ENCODE measurements at regions not wholly inside any gene's neighbourhood (a gene's known extent, or its start where the extent isn't known, plus 50 kb on each side); places are given as distances from the start of the nearest gene placed in this dataset.

DNA sequence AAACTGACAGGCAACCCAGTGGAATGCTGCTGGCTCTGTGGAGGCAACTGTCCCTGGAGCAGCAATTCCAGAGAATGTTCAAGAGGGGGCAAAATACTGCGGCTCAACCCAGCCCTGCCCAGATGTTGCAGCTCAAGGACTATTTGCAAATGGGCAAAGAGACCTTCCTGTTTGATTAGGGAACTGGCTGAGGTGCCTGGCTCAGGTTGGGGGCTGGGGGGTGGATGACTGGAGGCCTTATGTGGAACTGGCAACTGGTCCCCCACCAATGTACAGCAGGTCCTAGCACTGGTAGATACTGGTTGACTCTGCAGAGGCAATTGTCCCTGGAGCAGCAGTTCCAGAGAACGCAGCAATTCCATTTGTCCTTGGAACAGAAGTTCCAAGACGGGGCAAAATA, 302.5 kb downstream of the ZPLD1 start:
- ChIA-PET POLR2A (no interaction called here), CTCF (no interaction called here)

DNA sequence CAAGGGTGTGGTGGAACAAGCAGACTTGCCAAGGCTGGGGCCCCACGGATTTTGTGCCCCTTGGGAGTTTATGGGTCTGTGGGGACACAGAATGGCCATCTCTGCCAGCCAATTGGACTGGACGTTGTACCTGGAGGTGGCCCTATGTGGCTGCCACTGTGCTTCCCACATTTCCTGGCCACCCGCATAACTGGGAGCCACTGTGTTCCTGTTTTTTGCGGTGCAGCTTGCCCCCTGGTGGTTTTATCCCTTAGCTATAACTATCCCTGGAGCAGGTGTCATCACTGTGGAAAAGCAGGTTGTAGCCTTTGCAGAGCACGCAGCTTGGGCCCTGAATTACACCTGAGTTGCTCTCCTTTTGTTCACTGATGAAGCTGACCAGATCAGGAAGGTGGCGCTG, 306.3 kb downstream of the ZPLD1 start:
- CTCF ChIA-PET = interaction anchor here (0.7 kb wide), 1 partner anchor 17 kb away, joined by 3 read pairs; no protein-coding TSS in a partner anchor
- POLR2A ChIA-PET = no interaction called here

DNA sequence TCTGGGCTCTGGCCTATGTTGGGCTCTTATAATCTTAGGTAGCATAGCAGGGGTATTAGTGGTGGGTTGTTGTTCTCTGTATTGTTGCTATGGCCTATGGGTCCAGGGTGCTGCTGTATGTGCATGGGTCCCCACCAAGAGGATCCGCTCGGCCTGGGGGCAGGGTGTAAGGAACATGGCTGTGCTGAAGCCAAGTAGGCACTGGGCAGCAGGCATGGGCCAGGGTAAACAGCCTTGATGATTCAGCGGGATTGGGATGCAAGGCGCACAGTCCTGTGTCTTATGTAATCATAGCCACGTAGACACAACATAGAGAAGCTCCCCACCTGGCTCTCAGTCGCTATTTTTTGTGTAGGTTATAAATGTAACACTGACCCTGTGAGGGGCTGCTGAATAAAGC, 306.9 kb downstream of the ZPLD1 start:
- CTCF ChIA-PET = no interaction called here
- POLR2A ChIA-PET = no interaction called here

DNA sequence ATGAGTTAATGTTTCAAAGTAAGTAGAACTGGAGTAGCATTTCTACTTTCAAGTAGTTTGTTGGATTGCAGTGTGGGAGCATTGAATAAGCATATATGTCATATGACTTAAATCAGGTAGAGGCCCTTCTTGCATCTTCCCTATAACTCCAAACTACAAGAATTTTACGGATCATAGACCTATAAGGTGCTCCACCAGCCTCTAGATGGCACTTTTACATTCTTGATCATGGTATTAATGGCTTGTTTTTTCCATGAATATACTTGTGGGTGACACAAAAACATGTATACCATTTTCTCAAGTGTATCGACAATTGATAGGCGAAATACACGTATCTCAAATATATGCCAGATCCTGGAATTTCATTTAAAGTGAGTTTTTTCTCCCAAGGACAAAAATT, 311.1 kb downstream of the ZPLD1 start:
- ChIA-PET POLR2A (no interaction called here), CTCF (no interaction called here)

DNA sequence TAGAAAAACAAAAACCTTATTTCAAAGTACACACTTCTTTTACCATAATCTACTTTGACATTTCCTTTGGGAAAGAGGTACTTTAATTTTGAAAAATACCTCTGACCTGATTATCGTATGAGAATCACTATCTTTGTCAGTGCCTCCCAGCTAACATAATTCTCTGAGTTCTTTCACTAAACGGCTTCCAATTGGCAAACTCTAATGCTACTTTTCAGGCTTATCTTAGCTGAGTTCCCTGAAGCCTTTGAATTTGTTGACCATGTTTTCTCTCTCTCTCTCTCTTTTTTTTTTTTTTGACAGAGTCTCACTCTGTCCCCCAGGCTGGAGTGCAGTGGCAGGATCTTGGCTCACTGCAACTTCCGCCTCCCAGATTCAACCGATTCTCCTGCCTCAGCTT, 312.8 kb downstream of the ZPLD1 start:
- ChIA-PET CTCF (no interaction called here), POLR2A (no interaction called here)

DNA sequence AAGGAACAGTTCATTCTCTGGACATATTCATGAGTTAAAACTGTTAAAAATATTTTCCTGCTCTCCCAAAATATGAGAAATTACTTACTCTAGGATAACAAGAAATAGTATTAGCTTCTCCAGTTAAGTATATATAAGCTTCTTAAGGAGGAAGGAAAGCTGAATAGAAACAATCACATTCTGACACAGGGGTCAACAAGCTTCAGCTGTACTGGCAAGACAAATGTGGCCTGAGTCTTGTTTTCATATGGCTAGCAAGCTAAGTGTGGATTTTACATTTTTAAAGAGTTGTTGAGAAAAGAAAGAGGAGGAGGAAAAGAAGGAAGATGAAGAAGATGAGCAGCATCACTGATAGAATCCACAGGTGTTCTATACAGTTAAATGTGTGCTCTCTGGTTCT, 313.8 kb downstream of the ZPLD1 start:
- ChIA-PET CTCF (no interaction called here), POLR2A (no interaction called here)

DNA sequence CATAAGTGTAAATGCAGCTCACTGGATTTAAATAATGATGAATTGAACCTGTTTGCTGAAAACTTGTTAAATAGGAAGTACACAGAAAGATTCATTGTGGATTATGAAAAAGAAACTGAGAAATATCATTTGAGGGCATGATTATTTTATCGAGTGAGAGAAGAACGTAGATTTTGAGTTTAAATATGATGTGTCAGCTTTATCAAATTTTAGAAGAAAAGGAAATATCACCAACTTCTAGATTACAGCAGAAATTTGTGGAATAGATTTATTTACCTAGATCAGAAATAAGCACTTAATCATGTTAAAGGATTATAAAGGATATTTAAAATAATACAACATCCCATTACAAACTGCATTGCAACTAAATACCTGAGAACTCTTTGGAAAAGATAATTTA, 315.5 kb downstream of the ZPLD1 start:
- ChIA-PET POLR2A (no interaction called here), CTCF (no interaction called here)

DNA sequence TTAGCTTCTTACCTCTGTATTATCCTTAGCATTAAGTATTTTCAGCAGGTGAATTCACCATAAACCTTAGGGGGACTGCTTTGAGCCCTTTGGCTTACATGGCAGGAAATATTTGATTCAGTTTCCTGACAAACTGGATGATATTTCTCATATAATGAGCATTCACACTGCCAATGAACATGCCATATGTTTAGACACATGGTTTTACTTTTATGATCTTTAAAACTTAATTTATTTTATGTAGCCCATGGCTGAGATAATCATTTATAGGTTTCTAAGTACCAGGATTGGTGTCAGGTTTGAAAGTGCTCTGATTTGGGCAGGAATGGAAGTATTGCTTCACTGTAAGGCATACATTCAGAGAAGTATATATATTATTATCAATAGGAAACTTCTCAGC, 319.1 kb downstream of the ZPLD1 start:
- CTCF ChIA-PET = interaction anchor here (0.7 kb wide), 1 partner anchor 494 kb away, joined by 3 read pairs; no protein-coding TSS in a partner anchor
- POLR2A ChIA-PET = no interaction called here

DNA sequence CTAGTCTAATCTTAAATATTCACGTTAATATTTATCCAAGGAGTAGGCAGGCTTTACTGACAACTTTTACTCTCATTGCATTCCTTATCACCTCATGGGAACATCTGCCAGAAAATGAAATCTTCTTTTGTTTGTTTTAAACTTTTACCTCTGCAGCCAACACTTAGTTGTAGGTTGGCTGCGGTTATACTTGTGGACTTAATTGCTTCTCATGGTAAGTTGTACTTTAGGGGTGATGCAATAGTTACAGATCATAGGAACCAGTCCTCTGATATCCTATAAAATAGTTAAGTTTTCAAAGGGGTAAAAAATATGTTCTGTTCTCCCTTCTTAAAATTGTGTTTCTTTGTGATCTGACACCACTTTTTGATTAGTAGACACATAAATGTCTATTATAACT, 321.9 kb downstream of the ZPLD1 start:
- POLR2A ChIA-PET = no interaction called here
- CTCF ChIA-PET = no interaction called here

DNA sequence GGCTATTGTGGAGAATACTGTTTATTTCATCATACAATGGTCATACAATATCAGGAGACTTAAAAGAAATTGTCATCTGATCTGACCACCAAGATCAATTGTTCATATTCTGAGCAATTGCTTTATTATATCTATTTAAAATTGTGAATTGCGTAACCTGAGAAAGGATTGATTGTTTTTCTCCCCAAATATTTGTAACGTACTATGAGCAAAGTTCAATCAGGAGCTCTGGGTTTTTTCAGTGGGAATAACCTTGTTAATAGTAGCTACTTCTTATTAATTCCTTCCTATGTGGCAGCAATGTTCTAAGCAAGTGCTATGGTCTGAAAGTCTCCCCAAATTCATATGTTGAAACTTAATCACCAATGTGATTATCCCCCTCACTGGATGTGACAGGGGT, 323.1 kb downstream of the ZPLD1 start:
- ChIA-PET POLR2A (no interaction called here), CTCF (interaction anchor here (1.1 kb wide), 1 partner anchor 17 kb away, joined by 3 read pairs; no protein-coding TSS in a partner anchor)

DNA sequence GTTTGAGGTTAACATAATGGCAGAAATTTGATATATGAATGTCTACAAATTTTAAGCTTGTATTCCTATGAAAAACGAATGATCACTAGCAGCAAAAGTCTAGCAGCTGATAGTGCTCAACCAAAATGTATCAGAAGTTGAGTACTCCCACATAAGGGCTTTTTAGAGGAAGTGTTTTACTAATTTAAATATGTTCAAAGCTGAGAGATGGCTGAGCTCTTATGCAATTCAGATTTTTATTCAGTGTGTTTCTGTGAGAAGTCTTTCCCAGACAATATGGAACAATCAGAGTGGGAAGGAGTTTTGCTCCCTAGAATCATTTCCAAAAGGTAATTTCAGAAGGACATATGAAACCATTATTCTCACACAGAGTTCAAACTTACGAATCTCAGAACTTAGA, 327.0 kb downstream of the ZPLD1 start:
- CTCF ChIA-PET = no interaction called here

DNA sequence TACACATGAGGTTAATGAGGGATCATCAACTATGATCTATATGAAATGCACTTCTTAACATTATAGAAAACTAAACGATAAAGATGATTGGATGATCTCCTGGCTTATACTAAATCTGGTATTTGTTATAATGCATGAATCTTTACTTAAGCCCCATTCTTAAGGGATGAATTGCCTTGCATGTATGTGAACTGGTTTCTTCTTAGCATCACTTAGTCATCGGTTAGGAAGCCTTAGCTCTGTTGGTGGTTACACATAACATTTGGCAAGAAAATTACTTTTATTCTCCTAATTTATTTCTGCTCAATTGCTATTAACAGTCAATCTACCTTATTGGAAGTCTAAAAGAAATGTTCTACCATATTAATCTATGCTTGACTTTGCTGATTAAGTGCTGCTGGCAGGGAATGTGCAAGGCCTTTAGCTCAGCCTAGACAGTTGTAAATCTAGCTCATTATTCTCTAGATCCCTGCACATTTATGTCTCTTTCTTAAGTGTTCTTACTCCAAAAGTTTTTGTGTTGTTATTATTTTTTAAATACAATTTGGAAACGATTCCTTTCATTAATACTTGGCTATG, 356.0 kb downstream of the ZPLD1 start:
- CTCF ChIA-PET = interaction anchor here (1.1 kb wide), 1 partner anchor 13 kb away, joined by 3 read pairs; no protein-coding TSS in a partner anchor
- POLR2A ChIA-PET = no interaction called here

More for the DNA sequence above, 327.0 kb downstream of the ZPLD1 start:
- POLR2A ChIA-PET = no interaction called here

DNA sequence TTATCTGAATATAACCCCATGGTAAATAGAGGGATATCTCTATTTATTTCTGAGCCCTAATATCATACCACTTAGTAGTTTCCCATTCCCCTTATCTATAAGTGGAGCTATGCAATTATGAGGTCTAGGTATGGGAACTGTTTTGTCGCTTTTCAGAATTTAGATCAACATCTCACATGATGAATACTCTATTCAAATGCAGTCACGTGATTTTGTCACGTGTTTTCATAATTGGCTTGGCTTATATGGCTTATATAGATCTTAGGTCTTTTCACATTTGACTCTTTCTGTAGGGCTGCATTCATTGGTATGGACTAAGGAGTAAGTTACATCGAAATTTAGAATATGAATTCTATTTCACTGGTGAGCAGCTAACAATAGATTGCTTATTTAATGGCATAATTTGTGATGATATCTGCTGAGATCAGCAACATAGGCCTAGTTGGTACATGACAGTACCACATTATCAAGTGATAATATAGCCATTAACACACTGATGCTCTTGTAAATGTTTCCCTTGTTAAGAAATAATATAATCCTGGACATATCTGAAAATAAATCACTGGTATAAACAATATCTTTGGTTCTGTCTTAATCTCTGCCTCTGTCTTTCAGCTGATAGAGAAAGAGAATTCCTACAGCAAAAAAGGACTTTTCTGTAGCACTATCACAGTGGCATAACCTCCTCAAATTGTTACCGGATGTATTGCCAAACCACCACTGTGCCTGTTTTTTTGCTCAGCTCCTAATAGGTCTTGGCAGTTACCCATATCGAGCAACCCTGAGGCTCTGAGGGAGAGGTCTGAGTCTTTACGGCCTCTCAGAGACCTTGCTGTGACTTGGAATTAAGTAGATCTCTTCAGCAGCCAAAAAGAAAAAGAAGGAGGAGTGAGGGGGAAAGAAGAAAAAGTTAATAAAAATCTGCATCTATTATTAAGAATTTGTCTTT, 357.1 kb downstream of the ZPLD1 start:
- POLR2A ChIA-PET = no interaction called here
- CTCF ChIA-PET = interaction anchor here (1.1 kb wide), 1 partner anchor 12 kb away, joined by 3 read pairs; no protein-coding TSS in a partner anchor

DNA sequence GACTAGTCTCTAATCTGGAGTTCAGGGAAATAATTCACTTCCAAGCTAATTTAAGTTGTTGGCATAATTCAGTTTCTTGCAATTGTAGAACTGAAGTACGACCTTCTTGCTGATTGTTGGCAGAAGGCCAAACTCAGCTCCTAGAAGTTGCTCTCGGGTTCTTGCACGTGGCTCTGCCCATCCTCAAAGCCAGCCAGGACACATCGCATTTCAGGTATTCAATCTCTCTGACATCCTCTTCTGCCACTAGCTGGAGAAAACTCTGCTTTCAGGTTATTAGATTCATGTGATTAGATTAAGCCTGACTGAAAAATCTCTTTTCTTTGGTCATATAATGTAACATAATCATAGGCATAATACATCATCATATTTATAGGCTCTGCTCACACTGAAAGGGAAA, 362.0 kb downstream of the ZPLD1 start:
- CTCF ChIA-PET = no interaction called here
- POLR2A ChIA-PET = no interaction called here

DNA sequence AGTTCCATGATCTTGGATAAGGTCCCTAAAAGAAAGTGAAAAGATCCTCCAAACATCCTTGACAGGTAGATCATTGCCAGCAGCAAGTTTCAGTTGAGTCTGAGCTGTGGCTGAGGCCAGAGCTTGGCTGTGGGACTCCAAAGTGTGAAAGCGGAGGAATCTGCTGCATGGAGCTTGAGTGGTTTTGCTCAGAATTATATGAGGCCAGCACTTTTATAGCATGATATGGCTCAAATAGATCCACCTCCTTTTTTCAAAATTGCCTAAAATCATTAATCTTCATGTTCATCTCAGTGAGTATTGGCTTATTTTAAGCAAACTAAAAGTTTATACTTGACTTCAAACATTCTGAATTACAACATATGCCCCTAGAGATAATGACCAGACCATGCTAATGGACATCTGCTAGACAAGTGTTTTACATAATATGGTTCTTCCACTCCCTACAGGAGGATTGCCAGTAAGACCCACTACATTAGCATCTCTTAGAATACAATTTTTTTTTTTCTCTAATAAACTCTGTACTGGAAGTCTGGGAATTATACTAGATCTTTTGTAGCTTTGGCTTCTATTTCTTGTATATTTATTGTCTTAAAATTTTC, 368.1 kb downstream of the ZPLD1 start:
- ChIA-PET CTCF (no interaction called here), POLR2A (no interaction called here)

DNA sequence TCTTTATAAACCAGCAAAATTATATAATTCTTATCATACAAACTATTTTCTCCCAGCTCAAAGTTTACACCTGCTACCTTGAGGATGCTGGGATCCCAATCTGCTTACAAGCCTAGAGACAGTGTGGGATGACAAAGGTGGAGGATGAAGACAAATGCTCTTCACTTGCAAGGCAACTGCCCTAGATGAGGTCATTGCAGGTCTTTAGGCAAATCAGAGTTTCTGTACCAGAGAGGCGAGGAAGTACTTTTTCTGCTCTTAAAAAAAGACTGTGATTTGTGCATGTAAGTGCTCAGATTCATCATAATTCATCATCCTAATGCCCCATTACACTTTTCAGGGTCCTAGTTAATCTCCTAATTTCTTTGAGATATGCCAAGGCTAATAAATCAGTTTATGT, 376.1 kb downstream of the ZPLD1 start:
- ChIA-PET CTCF (no interaction called here), POLR2A (no interaction called here)

DNA sequence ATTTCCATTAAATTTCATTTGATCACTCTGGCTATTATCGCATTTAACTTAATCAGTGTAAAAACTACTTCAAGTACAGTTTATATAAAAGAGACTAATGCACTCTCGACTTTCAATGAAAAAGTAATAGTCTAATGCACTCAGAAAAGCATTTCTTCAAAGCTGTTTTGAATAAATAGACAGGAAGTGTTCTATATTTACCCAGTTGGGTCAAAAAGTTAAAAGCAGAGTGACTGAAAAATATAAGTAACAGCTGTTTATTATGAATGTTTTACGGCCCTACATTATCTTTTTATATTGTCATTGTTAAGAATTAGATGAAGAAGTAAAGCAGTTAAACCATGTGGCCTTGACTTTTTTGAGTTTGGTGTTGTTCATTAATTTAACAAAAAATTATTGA, 391.8 kb downstream of the ZPLD1 start:
- ChIA-PET CTCF (no interaction called here), POLR2A (no interaction called here)

DNA sequence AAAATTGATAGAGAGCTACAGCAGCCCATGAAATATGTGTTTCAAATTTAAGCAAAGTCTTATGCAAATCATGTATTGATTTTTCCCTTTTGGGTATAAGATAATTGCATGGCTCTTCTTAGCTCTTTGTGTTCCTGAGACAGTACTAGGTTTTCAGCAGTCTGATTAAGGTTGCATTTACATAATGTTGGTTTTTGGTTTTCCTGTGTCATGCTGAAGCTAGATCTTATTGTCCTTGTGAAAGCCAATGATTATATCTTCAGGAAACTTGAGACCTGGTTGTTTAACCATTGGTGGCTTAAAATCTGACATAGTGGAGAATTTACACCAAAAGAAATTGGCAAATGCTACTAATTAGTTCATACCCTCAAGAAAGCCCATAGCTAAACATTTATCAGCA, 392.6 kb downstream of the ZPLD1 start:
- ChIA-PET POLR2A (no interaction called here), CTCF (no interaction called here)

DNA sequence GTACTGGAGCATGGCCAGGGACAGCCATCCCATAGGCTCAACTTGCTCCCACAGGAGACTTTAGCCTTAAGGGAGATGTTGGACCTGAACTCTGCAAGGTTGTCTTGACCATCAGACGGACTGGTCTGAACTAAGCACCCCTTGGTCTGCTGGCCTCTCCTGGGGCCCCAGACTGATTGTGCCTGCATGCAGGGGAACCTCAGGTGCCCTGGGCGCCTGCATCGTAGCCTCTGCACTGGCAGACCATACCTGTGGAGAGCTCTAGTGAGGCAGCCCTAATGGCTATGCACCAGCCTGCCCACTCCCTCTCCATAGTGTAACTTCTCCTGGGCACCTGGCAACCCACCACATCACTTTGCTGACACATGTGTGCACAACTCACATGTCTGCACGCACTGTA, 395.6 kb downstream of the ZPLD1 start:
- POLR2A ChIA-PET = no interaction called here
- CTCF ChIA-PET = no interaction called here

DNA sequence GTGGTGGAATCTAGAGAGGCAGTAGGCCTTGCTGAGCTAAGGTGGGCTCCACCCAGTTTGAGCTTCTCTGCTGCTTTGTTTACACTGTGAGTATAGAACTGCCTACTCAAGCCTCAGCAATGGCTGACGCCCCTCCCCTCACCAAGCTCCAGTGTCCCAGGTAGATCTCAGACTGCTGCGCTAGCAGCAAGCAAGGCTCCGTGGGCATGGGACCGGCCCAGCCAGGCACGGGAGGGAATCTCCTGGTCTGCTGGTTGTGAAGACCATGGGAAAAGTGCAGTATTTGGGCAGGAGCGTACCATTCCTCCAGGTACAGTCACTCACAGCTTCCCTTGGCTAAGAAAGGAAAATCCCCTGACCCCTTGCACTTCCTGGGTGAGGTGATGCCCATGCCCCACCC, 407.1 kb downstream of the ZPLD1 start:
- ChIA-PET CTCF (no interaction called here), POLR2A (no interaction called here)

DNA sequence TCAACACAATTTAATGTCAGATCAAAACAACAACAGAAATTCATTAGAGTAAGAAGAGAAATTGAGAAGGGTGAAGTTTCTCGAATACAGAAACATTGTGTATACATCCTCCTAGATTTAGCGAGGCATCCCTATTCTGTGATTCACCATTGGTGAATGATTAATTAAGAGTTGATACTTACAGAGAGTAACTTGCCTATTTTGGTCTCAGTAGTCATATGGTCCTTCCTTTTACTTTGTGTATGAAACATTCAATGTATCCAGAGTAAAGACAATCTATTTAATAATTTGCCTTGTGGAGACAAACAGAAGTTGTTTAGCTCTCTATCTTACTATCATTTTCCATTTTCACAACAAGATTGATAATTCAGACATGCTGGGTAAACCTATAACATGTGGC, 432.0 kb downstream of the ZPLD1 start:
- CTCF ChIA-PET = no interaction called here
- POLR2A ChIA-PET = no interaction called here

Data from activated CD8-positive, alpha-beta memory T cell treated with anti-CD3 and anti-CD28 coated beads for 36 hours (primary cell).